ENCODE measurements at regions not wholly inside any gene's neighbourhood (a gene's known extent, or its start where the extent isn't known, plus 50 kb on each side); places are given as distances from the start of the nearest gene placed in this dataset.

- TF ChIP-seq CTCF (conservative IDR thresholded peaks at IDR 0.05; ENCODE audit: low read depth, low read length) (no peak), EZH2phosphoT487 (IDR thresholded peaks at IDR 0.05; ENCODE audit: borderline replicate concordance, low read length) (no peak)
These were observed 480.5 kb upstream of the ID4 start for GRCh38 chr6:19356692-19357091.

Data from PC-3 (cell line).